ENCODE measurements at regions not wholly inside any gene's neighbourhood (a gene's known extent, or its start where the extent isn't known, plus 50 kb on each side); places are given as distances from the start of the nearest gene placed in this dataset.

DNA sequence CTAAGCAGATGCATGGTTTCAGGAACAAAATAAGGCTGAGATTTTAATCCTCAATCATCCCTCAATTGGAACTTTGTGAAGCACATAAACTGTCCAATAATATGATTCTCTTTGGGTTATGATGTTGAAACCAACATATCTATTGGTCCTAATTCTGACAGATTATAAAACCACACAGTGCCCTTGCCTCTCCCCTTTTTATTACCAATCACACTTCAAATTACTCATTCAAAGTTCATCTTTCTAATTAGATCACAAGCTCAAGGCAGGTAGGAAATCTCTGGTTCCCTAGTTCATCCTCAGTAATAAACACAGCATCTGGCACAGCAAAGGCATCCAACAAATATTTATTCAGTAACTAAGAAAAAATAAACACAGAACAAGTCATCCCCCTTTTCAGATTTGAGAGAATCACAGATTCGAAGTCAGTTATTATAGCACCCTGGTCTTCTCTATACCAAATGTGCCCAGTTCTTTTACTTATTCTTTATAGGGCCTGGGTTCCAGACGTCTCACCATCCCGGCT is 611.6 kb downstream of the INSC start:
- TF ChIP-seq, protein P1, sequence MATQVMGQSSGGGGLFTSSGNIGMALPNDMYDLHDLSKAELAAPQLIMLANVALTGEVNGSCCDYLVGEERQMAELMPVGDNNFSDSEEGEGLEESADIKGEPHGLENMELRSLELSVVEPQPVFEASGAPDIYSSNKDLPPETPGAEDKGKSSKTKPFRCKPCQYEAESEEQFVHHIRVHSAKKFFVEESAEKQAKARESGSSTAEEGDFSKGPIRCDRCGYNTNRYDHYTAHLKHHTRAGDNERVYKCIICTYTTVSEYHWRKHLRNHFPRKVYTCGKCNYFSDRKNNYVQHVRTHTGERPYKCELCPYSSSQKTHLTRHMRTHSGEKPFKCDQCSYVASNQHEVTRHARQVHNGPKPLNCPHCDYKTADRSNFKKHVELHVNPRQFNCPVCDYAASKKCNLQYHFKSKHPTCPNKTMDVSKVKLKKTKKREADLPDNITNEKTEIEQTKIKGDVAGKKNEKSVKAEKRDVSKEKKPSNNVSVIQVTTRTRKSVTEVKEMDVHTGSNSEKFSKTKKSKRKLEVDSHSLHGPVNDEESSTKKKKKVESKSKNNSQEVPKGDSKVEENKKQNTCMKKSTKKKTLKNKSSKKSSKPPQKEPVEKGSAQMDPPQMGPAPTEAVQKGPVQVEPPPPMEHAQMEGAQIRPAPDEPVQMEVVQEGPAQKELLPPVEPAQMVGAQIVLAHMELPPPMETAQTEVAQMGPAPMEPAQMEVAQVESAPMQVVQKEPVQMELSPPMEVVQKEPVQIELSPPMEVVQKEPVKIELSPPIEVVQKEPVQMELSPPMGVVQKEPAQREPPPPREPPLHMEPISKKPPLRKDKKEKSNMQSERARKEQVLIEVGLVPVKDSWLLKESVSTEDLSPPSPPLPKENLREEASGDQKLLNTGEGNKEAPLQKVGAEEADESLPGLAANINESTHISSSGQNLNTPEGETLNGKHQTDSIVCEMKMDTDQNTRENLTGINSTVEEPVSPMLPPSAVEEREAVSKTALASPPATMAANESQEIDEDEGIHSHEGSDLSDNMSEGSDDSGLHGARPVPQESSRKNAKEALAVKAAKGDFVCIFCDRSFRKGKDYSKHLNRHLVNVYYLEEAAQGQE (IDR thresholded peaks at IDR 0.05; ENCODE audit: insufficient read depth in 1 of 2, low read depth in 2 of 2, low read length in 1 of 2), result no peak
- TF ChIP-seq TCF7L2 (IDR thresholded peaks at IDR 0.05; ENCODE audit: low read depth, low read length), result no peak
- no peak for TF ChIP-seq SIN3A (IDR thresholded peaks at IDR 0.05; ENCODE audit: borderline replicate concordance, insufficient read depth, low read depth, low read length)
- TF ChIP-seq POLR2AphosphoS5 (IDR thresholded peaks at IDR 0.05; ENCODE audit: low read depth, low read length), result no peak
- TF ChIP-seq CTCF (IDR thresholded peaks at IDR 0.05), result no peak
- intact Hi-C loops (cut with micrococcal nuclease; ENCODE audit: unreplicated experiment) (no loop called here), in situ Hi-C loops (cut with HindIII; ENCODE audit: low pct_unique_long_range_greater_than_20kb, low sequenced_read_pairs) (no loop called here)
- no peak overlapping the region for H3K4me3 ChIP-seq (ENCODE audit: low read depth in 2 of 2, low read length in 2 of 2)
- CTCF ChIA-PET, result no interaction called here
- no peaks in the 10 kb centered on the region for H3K27me3 ChIP-seq (ENCODE audit: control insufficient read depth, insufficient read depth, low read length)
- H3K27ac ChIP-seq (ENCODE audit: low read length), result no peak overlapping the region
- POLR2A ChIA-PET, result no interaction called here
- H3K4me1 ChIP-seq (ENCODE audit: control insufficient read depth, insufficient read depth, low read length), result no peaks in the 10 kb centered on the region
- ATAC-seq (no peak), DNase-seq (ENCODE audit: low read depth, low spot score) (no peak)
- BruUV-seq (replicated peaks), result no TSS peak
- H3K36me3 ChIP-seq (ENCODE audit: control insufficient read depth, insufficient read depth, low read length), result no peaks in the 10 kb centered on the region
- H3K9me3 ChIP-seq (ENCODE audit: control insufficient read depth, insufficient read depth, low read depth, low read length), result no peaks in the 10 kb centered on the region

- POLR2A ChIA-PET, result no interaction called here
- CTCF ChIA-PET, result no interaction called here
- TF ChIP-seq CTCF (IDR thresholded peaks at IDR 0.05) (no peak), POLR2AphosphoS5 (IDR thresholded peaks at IDR 0.05; ENCODE audit: low read depth, low read length) (no peak), SIN3A (IDR thresholded peaks at IDR 0.05; ENCODE audit: borderline replicate concordance, insufficient read depth, low read depth, low read length) (no peak), TCF7L2 (IDR thresholded peaks at IDR 0.05; ENCODE audit: low read depth, low read length) (no peak)
- TF ChIP-seq, protein P1 (IDR thresholded peaks at IDR 0.05; ENCODE audit: insufficient read depth in 1 of 2, low read depth in 2 of 2, low read length in 1 of 2), result no peak
- DNase-seq (ENCODE audit: low read depth, low spot score) (no peak), ATAC-seq (no peak)
- no TSS peak for BruUV-seq (replicated peaks)
- H3K4me1 ChIP-seq (ENCODE audit: control insufficient read depth, insufficient read depth, low read length), result no peaks in the 10 kb centered on the region
- H3K4me3 ChIP-seq (ENCODE audit: low read depth in 2 of 2, low read length in 2 of 2), result no peak overlapping the region
- intact Hi-C loops (cut with micrococcal nuclease; ENCODE audit: unreplicated experiment), result no loop called here
- no peak overlapping the region for H3K27ac ChIP-seq (ENCODE audit: low read length)
- in situ Hi-C loops (cut with HindIII; ENCODE audit: low pct_unique_long_range_greater_than_20kb, low sequenced_read_pairs), result no loop called here
- no peaks in the 10 kb centered on the region for H3K9me3 ChIP-seq (ENCODE audit: control insufficient read depth, insufficient read depth, low read depth, low read length)
- H3K27me3 ChIP-seq (ENCODE audit: control insufficient read depth, insufficient read depth, low read length), result no peaks in the 10 kb centered on the region
- H3K36me3 ChIP-seq (ENCODE audit: control insufficient read depth, insufficient read depth, low read length), result no peaks in the 10 kb centered on the region
Observed at GRCh38 chr11:15726893-15727519, 612.3 kb downstream of the INSC start.

Data from Panc1 (cell line).